K562 (cell line): ENCODE measurements at regions not wholly inside any gene's neighbourhood (a gene's known extent, or its start where the extent isn't known, plus 50 kb on each side); places are given as distances from the start of the nearest gene placed in this dataset.

Source experiments
- ATAC-seq: fragments of 200-7000 bp; cut with Tn5 transposase; 3 replicates; pipeline ENCODE4 v1.9.1; 2020; ENCODE audit warnings: moderate library complexity
- BruUV-seq: library from RNA; stranded (reverse); fragments of 400-500 nt; replicated peaks from 2 replicates; lab custom pipeline; 2021; lab: Mats Ljungman, UMichigan
- CTCF ChIA-PET: fragments of 300-600 bp; formaldehyde crosslinking; extraction: SDS; loops from one replicate; lab custom pipeline; 2021; ENCODE audit warnings: low intra/inter-chr PET ratio; lab: Yijun Ruan, JAX
- POLR2A ChIA-PET: fragments of 300-600, 350-650 bp; sonication (Branson Sonifier 250); formaldehyde crosslinking; extraction: SDS; loops from one replicate; lab custom pipeline; 2021; ENCODE audit warnings: antibody characterized with exemption, inconsistent platforms; lab: Yijun Ruan, JAX
- DNase-seq, 4 experiments: peaks; one replicate each; pipeline versions ENCODE4 v3.0.0 to v3.0.0-alpha.2; 2011 to 2018; ENCODE audit warnings: low spot score in 3 of 4, mixed read lengths in 3 of 4; ENCODE audit errors: extremely low read depth in 1 of 4
- FAIRE-seq: peaks from 2 replicates; lab custom pipeline; 2011; peaks lifted over from hg19 to GRCh38; lab: Jason Lieb, UNC
- H2AFZ ChIP-seq: 2 replicates; pipeline ENCODE4 v1.6.0; 2011; ENCODE audit warnings: low read depth, low read length, control low read depth, inconsistent platforms
- H3K27ac ChIP-seq: fragments of 200-600 bp; 3 replicates; pipeline ENCODE4 v1.8.0; 2011; ENCODE audit warnings: low read depth, mild to moderate bottlenecking, control low read depth, inconsistent platforms, low read length, moderate library complexity, mixed read lengths; ENCODE audit errors: extremely low read depth
- H3K27me3 ChIP-seq, 2 experiments: fragments of 300-600 bp in 1 of 2; 2 replicates in 1 of 2; 3 replicates in 1 of 2; pipeline versions ENCODE4 v1.6.0 to v1.8.0; 2011; ENCODE audit warnings: inconsistent platforms in 2 of 2, low read length in 2 of 2, mild to moderate bottlenecking in 1 of 2, mixed read lengths in 1 of 2, moderate library complexity in 1 of 2; ENCODE audit not compliant: control insufficient read depth in 2 of 2, insufficient read depth in 2 of 2
- H3K36me3 ChIP-seq: fragments of 300-600 bp; 3 replicates; pipeline ENCODE4 v1.8.0; 2011; ENCODE audit warnings: mild to moderate bottlenecking, low read length, inconsistent platforms; ENCODE audit not compliant: control insufficient read depth, insufficient read depth
- H3K4me1 ChIP-seq, 2 experiments: fragments of 200-600 bp in 1 of 2; replicated peaks in 1 of 2; 2 replicates in 1 of 2; 3 replicates in 1 of 2; pipeline versions ENCODE4 v1.5.1 to v1.8.0; 2011; ENCODE audit warnings: inconsistent platforms in 2 of 2, low read length in 2 of 2, mild to moderate bottlenecking in 1 of 2, mixed read lengths in 1 of 2, moderate library complexity in 1 of 2; ENCODE audit not compliant: control insufficient read depth in 2 of 2, insufficient read depth in 2 of 2
- H3K4me2 ChIP-seq: 2 replicates; pipeline ENCODE4 v1.6.1; 2011; ENCODE audit warnings: low read length, control low read depth, inconsistent platforms, mixed read lengths; ENCODE audit not compliant: insufficient read depth
- H3K4me3 ChIP-seq: fragments of 200-600 bp; sonication (generic), shearing (Covaris generic); 2 replicates; pipeline ENCODE4 v1.5.1; 2016; ENCODE audit warnings: control low read depth, inconsistent platforms
- H3K79me2 ChIP-seq: fragments of 200-600 bp; 3 replicates; pipeline ENCODE4 v1.8.0; 2011; ENCODE audit warnings: low read length, inconsistent platforms; ENCODE audit not compliant: control insufficient read depth, insufficient read depth
- H3K9ac ChIP-seq, 2 experiments: 2 replicates each; pipeline versions ENCODE4 v1.6.0 to v1.6.1; 2011; ENCODE audit warnings: low read depth in 2 of 2, low read length in 2 of 2, control low read depth in 1 of 2, inconsistent platforms in 1 of 2, mild to moderate bottlenecking in 1 of 2, mixed read lengths in 1 of 2; ENCODE audit not compliant: insufficient read depth in 1 of 2
- H3K9me1 ChIP-seq: one replicate; pipeline ENCODE4 v1.6.0; 2011; ENCODE audit warnings: inconsistent platforms, mild to moderate bottlenecking, low read length, moderate library complexity; ENCODE audit not compliant: control insufficient read depth, insufficient read depth
- H3K9me3 ChIP-seq: replicated peaks from 2 replicates; pipeline ENCODE4 v1.5.1; 2011; ENCODE audit warnings: low read depth, low read length, inconsistent platforms; ENCODE audit not compliant: control insufficient read depth, insufficient read depth
- H4K20me1 ChIP-seq: replicated peaks from 2 replicates; pipeline ENCODE4 v1.6.1; 2011; ENCODE audit warnings: low read length, inconsistent platforms, mixed read lengths; ENCODE audit not compliant: control insufficient read depth, insufficient read depth
- ADNP ChIP-seq: fragments of 200-800 bp; sonication (Bioruptor generic); IDR thresholded peaks from 2 replicates; pipeline ENCODE4 v1.6.1; 2016; ENCODE audit warnings: missing genetic modification characterization, missing compliant biosample characterization
- BRF1 ChIP-seq: IDR thresholded peaks from 3 replicates; pipeline ENCODE4 v1.6.1; 2011; ENCODE audit warnings: borderline replicate concordance, mild to moderate bottlenecking; ENCODE audit not compliant: insufficient read length; ENCODE audit errors: extremely low read depth
- CSDE1 ChIP-seq, 2 experiments: fragments of 450-650 bp; IDR thresholded peaks; 2 replicates each; pipeline ENCODE4 v1.6.1; 2016; ENCODE audit warnings: mild to moderate bottlenecking in 1 of 2
- MCM5 ChIP-seq: fragments of 450-650 bp; IDR thresholded peaks from 2 replicates; pipeline ENCODE4 v1.6.1; 2016; ENCODE audit warnings: low read depth
- PCBP2 ChIP-seq: fragments of 200-400 bp; formaldehyde crosslinking; IDR thresholded peaks from 2 replicates; pipeline ENCODE4 v1.6.1; 2018; ENCODE audit warnings: low read length, low read depth, mild to moderate bottlenecking, moderate library complexity; ENCODE audit not compliant: poor library complexity, severe bottlenecking
- ZNF224 ChIP-seq: sonication (generic); formaldehyde crosslinking; IDR thresholded peaks from 2 replicates; pipeline ENCODE4 v1.8.0; 2022; ENCODE audit warnings: mild to moderate bottlenecking, missing genetic modification reagents
- WGBS: fragments of 100-300 bp; shearing (Covaris generic); methylation state at CpG from one replicate; pipeline ENCODE4 v1.1.6; 2016; ENCODE audit warnings: low coverage, mixed read lengths; ENCODE audit not compliant: insufficient coverage; ENCODE audit errors: missing lambda C conversion rate; 5-methylcytosine and 5-hydroxymethylcytosine counted together
- in situ Hi-C: fragments of 300-500 bp; cut with MboI; formaldehyde crosslinking; loops from 4 replicates; pipeline ENCODE4 v1.15.0; 2018; ENCODE audit warnings: inconsistent platforms, mixed read lengths
- intact Hi-C: fragments of 100-400 bp; cut with micrococcal nuclease; formaldehyde crosslinking; loops from 2 replicates; pipeline ENCODE4 v1.14.2; 2022
- TF ChIP-seq, protein P1 (sequence below): fragments of 250-450 bp; sonication (Bioruptor Pico); IDR thresholded peaks from 2 replicates; pipeline ENCODE4 v1.5.0; 2020; ENCODE audit warnings: mild to moderate bottlenecking, borderline replicate concordance
- TF ChIP-seq, protein P2 (sequence below): fragments of 450-650 bp; IDR thresholded peaks from 2 replicates; pipeline ENCODE4 v1.6.1; 2016; ENCODE audit warnings: mild to moderate bottlenecking
- TF ChIP-seq, protein P3 (sequence below): fragments of 250-450 bp; sonication (Bioruptor Pico); IDR thresholded peaks from 2 replicates; pipeline ENCODE4 v1.5.0; 2020; ENCODE audit warnings: mild to moderate bottlenecking
- TF ChIP-seq, protein P4 (sequence below): fragments of 450-650 bp; formaldehyde crosslinking; IDR thresholded peaks from 2 replicates; pipeline ENCODE4 v1.4.0; 2022; ENCODE audit warnings: missing genetic modification characterization
- TF ChIP-seq, protein P5 (sequence below), 2 experiments: IDR thresholded peaks; 2 replicates each; pipeline ENCODE4 v1.6.1; 2011; ENCODE audit warnings: borderline replicate concordance in 1 of 2, control low read depth in 1 of 2, low read depth in 1 of 2, low read length in 1 of 2, mild to moderate bottlenecking in 1 of 2, mixed read lengths in 1 of 2, moderate library complexity in 1 of 2; ENCODE audit not compliant: insufficient read depth in 1 of 2, insufficient read length in 1 of 2, poor library complexity in 1 of 2, severe bottlenecking in 1 of 2; ENCODE audit errors: extremely low read depth in 1 of 2
- TF ChIP-seq, protein P6 (sequence below): fragments of 450-650 bp; formaldehyde crosslinking; IDR thresholded peaks from 2 replicates; pipeline ENCODE4 v1.4.0; 2022; ENCODE audit warnings: mild to moderate bottlenecking, moderate library complexity

DNA sequence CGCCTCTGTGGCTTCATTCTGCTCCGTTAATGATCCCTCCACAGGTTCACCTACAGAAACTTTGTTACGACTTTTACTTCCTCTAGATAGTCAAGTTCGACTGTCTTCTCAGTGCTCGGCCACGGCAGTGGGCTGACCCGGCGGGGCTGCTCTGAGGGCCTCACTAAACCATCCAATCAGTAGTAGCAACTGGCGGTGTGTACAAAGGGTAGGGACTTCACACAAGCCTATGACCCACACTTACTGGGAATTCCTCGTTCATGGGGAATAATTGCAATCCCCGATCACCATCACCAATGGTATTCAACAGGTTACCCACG is 1959.2 kb upstream of the DEFB115 start:
- H3K9me3 ChIP-seq, result no peaks in the 10 kb centered on the region
- no peaks in the 10 kb centered on the region; a peak in 1 of 5 replicates for H3K27me3 ChIP-seq
- no peak for DNase-seq
- H3K36me3 ChIP-seq, result no peaks in the 10 kb centered on the region
- no TSS peak for BruUV-seq
- H3K4me2 ChIP-seq, result no peak overlapping the region
- no peak for FAIRE-seq
- TF ChIP-seq BRF1 (no peak), PCBP2 (no peak), MCM5 (no peak), ADNP (no peak), CSDE1 (IDR thresholded peaks at IDR 0.05) (no peak), ZNF224 (CRISPR knock-in tag) (no peak)
- TF ChIP-seq, protein P1, sequence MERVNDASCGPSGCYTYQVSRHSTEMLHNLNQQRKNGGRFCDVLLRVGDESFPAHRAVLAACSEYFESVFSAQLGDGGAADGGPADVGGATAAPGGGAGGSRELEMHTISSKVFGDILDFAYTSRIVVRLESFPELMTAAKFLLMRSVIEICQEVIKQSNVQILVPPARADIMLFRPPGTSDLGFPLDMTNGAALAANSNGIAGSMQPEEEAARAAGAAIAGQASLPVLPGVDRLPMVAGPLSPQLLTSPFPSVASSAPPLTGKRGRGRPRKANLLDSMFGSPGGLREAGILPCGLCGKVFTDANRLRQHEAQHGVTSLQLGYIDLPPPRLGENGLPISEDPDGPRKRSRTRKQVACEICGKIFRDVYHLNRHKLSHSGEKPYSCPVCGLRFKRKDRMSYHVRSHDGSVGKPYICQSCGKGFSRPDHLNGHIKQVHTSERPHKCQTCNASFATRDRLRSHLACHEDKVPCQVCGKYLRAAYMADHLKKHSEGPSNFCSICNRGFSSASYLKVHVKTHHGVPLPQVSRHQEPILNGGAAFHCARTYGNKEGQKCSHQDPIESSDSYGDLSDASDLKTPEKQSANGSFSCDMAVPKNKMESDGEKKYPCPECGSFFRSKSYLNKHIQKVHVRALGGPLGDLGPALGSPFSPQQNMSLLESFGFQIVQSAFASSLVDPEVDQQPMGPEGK, result no peak
- TF ChIP-seq, protein P2, sequence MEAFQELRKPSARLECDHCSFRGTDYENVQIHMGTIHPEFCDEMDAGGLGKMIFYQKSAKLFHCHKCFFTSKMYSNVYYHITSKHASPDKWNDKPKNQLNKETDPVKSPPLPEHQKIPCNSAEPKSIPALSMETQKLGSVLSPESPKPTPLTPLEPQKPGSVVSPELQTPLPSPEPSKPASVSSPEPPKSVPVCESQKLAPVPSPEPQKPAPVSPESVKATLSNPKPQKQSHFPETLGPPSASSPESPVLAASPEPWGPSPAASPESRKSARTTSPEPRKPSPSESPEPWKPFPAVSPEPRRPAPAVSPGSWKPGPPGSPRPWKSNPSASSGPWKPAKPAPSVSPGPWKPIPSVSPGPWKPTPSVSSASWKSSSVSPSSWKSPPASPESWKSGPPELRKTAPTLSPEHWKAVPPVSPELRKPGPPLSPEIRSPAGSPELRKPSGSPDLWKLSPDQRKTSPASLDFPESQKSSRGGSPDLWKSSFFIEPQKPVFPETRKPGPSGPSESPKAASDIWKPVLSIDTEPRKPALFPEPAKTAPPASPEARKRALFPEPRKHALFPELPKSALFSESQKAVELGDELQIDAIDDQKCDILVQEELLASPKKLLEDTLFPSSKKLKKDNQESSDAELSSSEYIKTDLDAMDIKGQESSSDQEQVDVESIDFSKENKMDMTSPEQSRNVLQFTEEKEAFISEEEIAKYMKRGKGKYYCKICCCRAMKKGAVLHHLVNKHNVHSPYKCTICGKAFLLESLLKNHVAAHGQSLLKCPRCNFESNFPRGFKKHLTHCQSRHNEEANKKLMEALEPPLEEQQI, result no peak
- TF ChIP-seq, protein P3, sequence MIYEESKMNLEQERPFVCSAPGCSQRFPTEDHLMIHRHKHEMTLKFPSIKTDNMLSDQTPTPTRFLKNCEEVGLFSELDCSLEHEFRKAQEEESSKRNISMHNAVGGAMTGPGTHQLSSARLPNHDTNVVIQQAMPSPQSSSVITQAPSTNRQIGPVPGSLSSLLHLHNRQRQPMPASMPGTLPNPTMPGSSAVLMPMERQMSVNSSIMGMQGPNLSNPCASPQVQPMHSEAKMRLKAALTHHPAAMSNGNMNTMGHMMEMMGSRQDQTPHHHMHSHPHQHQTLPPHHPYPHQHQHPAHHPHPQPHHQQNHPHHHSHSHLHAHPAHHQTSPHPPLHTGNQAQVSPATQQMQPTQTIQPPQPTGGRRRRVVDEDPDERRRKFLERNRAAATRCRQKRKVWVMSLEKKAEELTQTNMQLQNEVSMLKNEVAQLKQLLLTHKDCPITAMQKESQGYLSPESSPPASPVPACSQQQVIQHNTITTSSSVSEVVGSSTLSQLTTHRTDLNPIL (CRISPR knock-in tag), result no peak
- TF ChIP-seq, protein P4, sequence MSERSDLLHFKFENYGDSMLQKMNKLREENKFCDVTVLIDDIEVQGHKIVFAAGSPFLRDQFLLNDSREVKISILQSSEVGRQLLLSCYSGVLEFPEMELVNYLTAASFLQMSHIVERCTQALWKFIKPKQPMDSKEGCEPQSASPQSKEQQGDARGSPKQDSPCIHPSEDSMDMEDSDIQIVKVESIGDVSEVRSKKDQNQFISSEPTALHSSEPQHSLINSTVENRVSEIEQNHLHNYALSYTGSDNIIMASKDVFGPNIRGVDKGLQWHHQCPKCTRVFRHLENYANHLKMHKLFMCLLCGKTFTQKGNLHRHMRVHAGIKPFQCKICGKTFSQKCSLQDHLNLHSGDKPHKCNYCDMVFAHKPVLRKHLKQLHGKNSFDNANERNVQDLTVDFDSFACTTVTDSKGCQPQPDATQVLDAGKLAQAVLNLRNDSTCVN (CRISPR knock-in tag), result no peak
- TF ChIP-seq, protein P5, sequence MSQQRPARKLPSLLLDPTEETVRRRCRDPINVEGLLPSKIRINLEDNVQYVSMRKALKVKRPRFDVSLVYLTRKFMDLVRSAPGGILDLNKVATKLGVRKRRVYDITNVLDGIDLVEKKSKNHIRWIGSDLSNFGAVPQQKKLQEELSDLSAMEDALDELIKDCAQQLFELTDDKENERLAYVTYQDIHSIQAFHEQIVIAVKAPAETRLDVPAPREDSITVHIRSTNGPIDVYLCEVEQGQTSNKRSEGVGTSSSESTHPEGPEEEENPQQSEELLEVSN (IDR thresholded peaks at IDR 0.05; ENCODE audit: borderline replicate concordance in 1 of 2, extremely low read depth in 1 of 2, insufficient read depth in 1 of 2, insufficient read length in 1 of 2, low read depth in 1 of 2, low read length in 1 of 2, poor library complexity in 1 of 2, severe bottlenecking in 1 of 2), result no peak
- TF ChIP-seq, protein P6, sequence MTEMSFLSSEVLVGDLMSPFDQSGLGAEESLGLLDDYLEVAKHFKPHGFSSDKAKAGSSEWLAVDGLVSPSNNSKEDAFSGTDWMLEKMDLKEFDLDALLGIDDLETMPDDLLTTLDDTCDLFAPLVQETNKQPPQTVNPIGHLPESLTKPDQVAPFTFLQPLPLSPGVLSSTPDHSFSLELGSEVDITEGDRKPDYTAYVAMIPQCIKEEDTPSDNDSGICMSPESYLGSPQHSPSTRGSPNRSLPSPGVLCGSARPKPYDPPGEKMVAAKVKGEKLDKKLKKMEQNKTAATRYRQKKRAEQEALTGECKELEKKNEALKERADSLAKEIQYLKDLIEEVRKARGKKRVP (CRISPR knock-in tag), result no peak
- ATAC-seq, result no peak
- no peak overlapping the region for H3K4me3 ChIP-seq
- H4K20me1 ChIP-seq, result no peaks in the 10 kb centered on the region
- ChIA-PET CTCF (no interaction called here), POLR2A (no interaction called here)
- no peak overlapping the region for H3K27ac ChIP-seq
- no peaks in the 10 kb centered on the region for H3K79me2 ChIP-seq
- 5% methylated on average over 11 of the region's 12 CpGs for WGBS
- no peaks in the 10 kb centered on the region for H3K9me1 ChIP-seq
- H3K9ac ChIP-seq, result no peak overlapping the region
- in situ Hi-C loops, result no loop called here
- intact Hi-C loops, result no loop called here
- H2AFZ ChIP-seq, result no peak overlapping the region
- no peaks in the 10 kb centered on the region; a peak in 1 of 5 replicates for H3K4me1 ChIP-seq
